Fibroblast of lung (primary cell): ENCODE measurements at regions not wholly inside any gene's neighbourhood (a gene's known extent, or its start where the extent isn't known, plus 50 kb on each side); places are given as distances from the start of the nearest gene placed in this dataset.
A peak's percentile ranks its signal among the peaks of the same experiment; 100 is the strongest.

Experiments
- DNase-seq, 2 donors: peaks; one replicate each; pipeline versions ENCODE4 v3.0.0 to v3.0.0-alpha.2; 2010; ENCODE audit warnings: low read depth in 2 of 2
- H2AFZ ChIP-seq: 2 replicates; pipeline ENCODE4 v1.5.1; 2012; ENCODE audit warnings: low read length, control low read depth, inconsistent platforms
- H3K27ac ChIP-seq: 2 replicates; pipeline ENCODE4 v1.5.1; 2011; ENCODE audit warnings: low read length, control low read depth; ENCODE audit not compliant: insufficient read depth
- H3K27me3 ChIP-seq: 2 replicates; pipeline ENCODE4 v1.5.1; 2011; ENCODE audit warnings: mild to moderate bottlenecking, low read length; ENCODE audit not compliant: control insufficient read depth, insufficient read depth
- H3K36me3 ChIP-seq: 2 replicates; pipeline ENCODE4 v1.5.1; 2011; ENCODE audit warnings: low read length; ENCODE audit not compliant: control insufficient read depth, insufficient read depth
- H3K4me1 ChIP-seq: 2 replicates; pipeline ENCODE4 v1.5.1; 2011; ENCODE audit warnings: low read length; ENCODE audit not compliant: control insufficient read depth, insufficient read depth; ENCODE audit errors: extremely low read depth
- H3K4me2 ChIP-seq: 2 replicates; pipeline ENCODE4 v1.5.1; 2011; ENCODE audit warnings: low read length, control low read depth; ENCODE audit not compliant: insufficient read depth; ENCODE audit errors: extremely low read depth
- H3K4me3 ChIP-seq, 4 experiments: fragments of 200-600 bp in 1 of 4; sonication (generic) in 1 of 4; replicated peaks in 1 of 4; 2 replicates each; pipeline ENCODE4 v1.5.1; 2011 to 2016; ENCODE audit warnings: low read length in 4 of 4, low read depth in 3 of 4, mild to moderate bottlenecking in 3 of 4, control low read depth in 2 of 4, inconsistent platforms in 1 of 4, mixed read lengths in 1 of 4; ENCODE audit not compliant: insufficient read depth in 1 of 4; ENCODE audit errors: control extremely low read depth in 1 of 4
- H3K79me2 ChIP-seq: 2 replicates; pipeline ENCODE4 v1.5.1; 2012; ENCODE audit warnings: mild to moderate bottlenecking, low read length, inconsistent platforms; ENCODE audit not compliant: control insufficient read depth, insufficient read depth
- H3K9ac ChIP-seq: 2 replicates; pipeline ENCODE4 v1.5.1; 2011; ENCODE audit warnings: mild to moderate bottlenecking, low read length, control low read depth; ENCODE audit not compliant: insufficient read depth
- H3K9me3 ChIP-seq: 2 replicates; pipeline ENCODE4 v1.5.1; 2012; ENCODE audit warnings: low read depth, low read length; ENCODE audit not compliant: control insufficient read depth, insufficient read depth
- H4K20me1 ChIP-seq: 2 replicates; pipeline ENCODE4 v1.5.1; 2011; ENCODE audit warnings: low read length; ENCODE audit not compliant: control insufficient read depth, insufficient read depth; ENCODE audit errors: extremely low read depth
- CTCF ChIP-seq, 2 donors: IDR thresholded peaks in 1 of 2; conservative IDR thresholded peaks in 1 of 2; 1 replicate in 1 of 2; 2 replicates in 1 of 2; pipeline ENCODE4 v1.5.1; 2011 to 2012; ENCODE audit warnings: low read length in 2 of 2, control low read depth in 1 of 2, inconsistent platforms in 1 of 2, low read depth in 1 of 2, mild to moderate bottlenecking in 1 of 2
- EZH2 ChIP-seq: IDR thresholded peaks from 2 replicates; pipeline ENCODE4 v1.5.1; 2012; ENCODE audit warnings: low read length, control low read depth, mild to moderate bottlenecking; ENCODE audit errors: missing control alignments

- no peak overlapping the region for H3K9ac ChIP-seq
- H3K4me3 ChIP-seq: no peak overlapping the region
- no peaks in the 10 kb centered on the region for H4K20me1 ChIP-seq
- peak in 1 of 2 donors; percentile 33 for DNase-seq
- no peaks in the 10 kb centered on the region for H3K4me1 ChIP-seq
- TF ChIP-seq CTCF (conservative IDR thresholded peaks at IDR 0.05 in 1 of 2, IDR thresholded peaks at IDR 0.05 in 1 of 2; ENCODE audit: low read depth in 1 of 2, low read length in 2 of 2): no peak
- no peak for TF ChIP-seq EZH2
- H3K4me2 ChIP-seq: no peak overlapping the region
- no peaks in the 10 kb centered on the region for H3K27me3 ChIP-seq
- no peaks in the 10 kb centered on the region for H3K79me2 ChIP-seq
- no peaks in the 10 kb centered on the region for H3K36me3 ChIP-seq
- H3K27ac ChIP-seq: no peak overlapping the region
- no peak overlapping the region for H2AFZ ChIP-seq
- H3K9me3 ChIP-seq: no peaks in the 10 kb centered on the region
Measured at GRCh38 chr10:94172332-94172731, 178.6 kb downstream of the PLCE1 start.

GRCh38 chr10:94173594-94173993 lies 179.9 kb downstream of the PLCE1 start:
- no peaks in the 10 kb centered on the region for H4K20me1 ChIP-seq
- no peaks in the 10 kb centered on the region for H3K27me3 ChIP-seq
- TF ChIP-seq EZH2: no peak
- TF ChIP-seq CTCF (conservative IDR thresholded peaks at IDR 0.05 in 1 of 2, IDR thresholded peaks at IDR 0.05 in 1 of 2; ENCODE audit: low read depth in 1 of 2, low read length in 2 of 2): no peak
- H3K4me1 ChIP-seq: no peaks in the 10 kb centered on the region
- no peaks in the 10 kb centered on the region for H3K9me3 ChIP-seq
- no peak overlapping the region for H3K4me3 ChIP-seq
- H3K27ac ChIP-seq: no peak overlapping the region
- H3K79me2 ChIP-seq: no peaks in the 10 kb centered on the region
- DNase-seq: no peak
- no peak overlapping the region for H2AFZ ChIP-seq
- no peak overlapping the region for H3K9ac ChIP-seq
- no peaks in the 10 kb centered on the region for H3K36me3 ChIP-seq
- no peak overlapping the region for H3K4me2 ChIP-seq

GRCh38 chr10:94174838-94175237 lies 181.1 kb downstream of the PLCE1 start:
- no peak overlapping the region for H2AFZ ChIP-seq
- H3K27ac ChIP-seq: no peak overlapping the region
- TF ChIP-seq EZH2: no peak
- no peak for TF ChIP-seq CTCF (conservative IDR thresholded peaks at IDR 0.05 in 1 of 2, IDR thresholded peaks at IDR 0.05 in 1 of 2; ENCODE audit: low read depth in 1 of 2, low read length in 2 of 2)
- DNase-seq: peak in 1 of 2 donors; percentile 46
- no peaks in the 10 kb centered on the region for H3K27me3 ChIP-seq
- no peaks in the 10 kb centered on the region for H3K79me2 ChIP-seq
- no peak overlapping the region for H3K4me3 ChIP-seq
- no peak overlapping the region for H3K9ac ChIP-seq
- no peak overlapping the region for H3K4me2 ChIP-seq
- no peaks in the 10 kb centered on the region for H3K9me3 ChIP-seq
- H3K36me3 ChIP-seq: no peaks in the 10 kb centered on the region
- H4K20me1 ChIP-seq: no peaks in the 10 kb centered on the region
- H3K4me1 ChIP-seq: no peaks in the 10 kb centered on the region
